Gastroesophageal sphincter (tissue), 4 donors: ENCODE measurements at regions not wholly inside any gene's neighbourhood (a gene's known extent, or its start where the extent isn't known, plus 50 kb on each side); places are given as distances from the start of the nearest gene placed in this dataset.

Experiments used
- ATAC-seq: fragments of 150-250 bp; one replicate; pipeline ENCODE4 v1.9.1; 2016; ENCODE audit warnings: mild to moderate bottlenecking, moderate library complexity
- H3K27ac ChIP-seq, 4 donors: fragments of 200-600 bp; sonication (generic) in 3 of 4; 1 replicate in 3 of 4; 2 replicates in 1 of 4; pipeline ENCODE4 v1.5.1; 2016 to 2019
- H3K27me3 ChIP-seq: fragments of 200-600 bp; sonication (generic); one replicate; pipeline ENCODE4 v1.5.1; 2019
- H3K36me3 ChIP-seq, 2 donors: fragments of 200-600 bp; sonication (generic); one replicate each; pipeline ENCODE4 v1.5.1; 2019; ENCODE audit warnings: control low read depth in 1 of 2
- H3K4me1 ChIP-seq, 3 donors: fragments of 200-600 bp; sonication (generic); 1 replicate in 2 of 3; 2 replicates in 1 of 3; pipeline ENCODE4 v1.5.1; 2016 to 2019; ENCODE audit warnings: control low read depth in 2 of 3
- H3K4me3 ChIP-seq, 2 donors: fragments of 200-600 bp; sonication (generic); one replicate each; pipeline ENCODE4 v1.5.1; 2019; ENCODE audit warnings: mild to moderate bottlenecking in 1 of 2, moderate library complexity in 1 of 2
- H3K9me3 ChIP-seq, 3 donors: fragments of 200-600 bp; sonication (generic); one replicate each; pipeline ENCODE4 v1.5.1; 2017 to 2019; ENCODE audit warnings: control low read depth in 2 of 3
- CTCF ChIP-seq, 4 experiments: fragments of 200-600 bp in 2 of 4; fragments of 450-650 bp in 2 of 4; sonication (generic) in 1 of 4; IDR thresholded peaks; one replicate each; pipeline ENCODE4 v1.5.1; 2017 to 2019; ENCODE audit warnings: antibody characterized with exemption in 4 of 4, mild to moderate bottlenecking in 2 of 4, moderate library complexity in 2 of 4
- EP300 ChIP-seq: sonication (generic); formaldehyde crosslinking; IDR thresholded peaks from one replicate; pipeline ENCODE4 v1.6.1; 2017; ENCODE audit warnings: antibody characterized with exemption, mild to moderate bottlenecking
- POLR2A ChIP-seq, 2 donors: fragments of 450-650 bp; IDR thresholded peaks; one replicate each; pipeline ENCODE4 v1.6.1; 2017; ENCODE audit warnings: antibody characterized with exemption in 2 of 2, mild to moderate bottlenecking in 2 of 2, moderate library complexity in 1 of 2
- POLR2AphosphoS5 ChIP-seq: sonication (generic); formaldehyde crosslinking; IDR thresholded peaks from one replicate; pipeline ENCODE4 v1.6.1; 2017; ENCODE audit warnings: antibody characterized with exemption
- WGBS, 2 donors: methylation state at CpG; one replicate each; pipeline ENCODE4 v1.1.5; 2018; ENCODE audit warnings: low coverage in 1 of 2; 5-methylcytosine and 5-hydroxymethylcytosine counted together

GRCh38 chr2:176445956-176446355 is 176.7 kb downstream of the MTX2 start:
- 83% methylated on average over 4 of the region's 4 CpGs; no CpG with 5 or more reads in 1 of the 2 donors for WGBS, 2 donors
- no peaks in the 10 kb centered on the region for H3K36me3 ChIP-seq
- H3K27ac ChIP-seq = no peak overlapping the region

GRCh38 chr2:176446718-176447414 is 177.6 kb downstream of the MTX2 start:
- TF ChIP-seq EP300 (no peak), CTCF (IDR thresholded peaks at IDR 0.05) (no peak)
- no peaks in the 10 kb centered on the region for H3K36me3 ChIP-seq
- H3K27ac ChIP-seq = no peak overlapping the region
- peaks cover 7% of the 10 kb centered on the region for H3K27me3 ChIP-seq
- H3K9me3 ChIP-seq = no peaks in the 10 kb centered on the region
- H3K4me3 ChIP-seq = no peak overlapping the region
- ATAC-seq = no peak
- 53 to 68% methylated on average over 4 of the region's 4 CpGs for WGBS, 2 donors
- no peaks in the 10 kb centered on the region for H3K4me1 ChIP-seq

More at GRCh38 chr2:176445956-176446355, 176.7 kb downstream of the MTX2 start:
- Histone ChIP-seq H3K9me3 (no peaks in the 10 kb centered on the region), H3K4me3 (no peak overlapping the region), H3K4me1 (no peaks in the 10 kb centered on the region), H3K27me3 (no peaks in the 10 kb centered on the region)
- no peak for ATAC-seq
- TF ChIP-seq POLR2A (IDR thresholded peaks at IDR 0.05) (no peak), EP300 (no peak), CTCF (IDR thresholded peaks at IDR 0.05) (no peak), POLR2AphosphoS5 (no peak)

- Histone ChIP-seq H3K36me3 (no peaks in the 10 kb centered on the region), H3K4me1 (no peaks in the 10 kb centered on the region), H3K9me3 (no peaks in the 10 kb centered on the region), H3K27ac (no peak overlapping the region), H3K4me3 (no peak overlapping the region), H3K27me3 (peaks cover 15% of the 10 kb centered on the region)
- no peak for TF ChIP-seq CTCF (IDR thresholded peaks at IDR 0.05)
- 90 to 91% methylated on average over 1 of the region's 1 CpG for WGBS, 2 donors
- ATAC-seq = no peak
These were observed 178.4 kb downstream of the MTX2 start for GRCh38 chr2:176447616-176448015.

GRCh38 chr2:176449852-176450251 is 180.6 kb downstream of the MTX2 start:
- peaks cover 26% of the 10 kb centered on the region for H3K27me3 ChIP-seq
- no peak for ATAC-seq
- H3K4me1 ChIP-seq = peaks cover 0 to 6% (median 3%) of the 10 kb centered on the region in 3 donors
- H3K36me3 ChIP-seq = no peaks in the 10 kb centered on the region
- H3K9me3 ChIP-seq = no peaks in the 10 kb centered on the region
- H3K27ac ChIP-seq = no peak overlapping the region
- 71% methylated on average over 3 of the region's 3 CpGs for WGBS, 2 donors
- H3K4me3 ChIP-seq = no peak overlapping the region
- TF ChIP-seq CTCF (IDR thresholded peaks at IDR 0.05) = no peak
- TF ChIP-seq POLR2A (IDR thresholded peaks at IDR 0.05) = no peak
- TF ChIP-seq POLR2AphosphoS5 = no peak
- no peak for TF ChIP-seq EP300

GRCh38 chr2:176453784-176454183 is 184.5 kb downstream of the MTX2 start:
- H3K4me3 ChIP-seq = no peak overlapping the region
- no peak overlapping the region for H3K27ac ChIP-seq
- no peaks in the 10 kb centered on the region for H3K36me3 ChIP-seq
- H3K9me3 ChIP-seq = no peaks in the 10 kb centered on the region
- peaks cover 0 to 14% (median 6%) of the 10 kb centered on the region in 3 donors for H3K4me1 ChIP-seq
- ATAC-seq = no peak
- TF ChIP-seq EP300 (no peak), CTCF (IDR thresholded peaks at IDR 0.05) (no peak), POLR2A (IDR thresholded peaks at IDR 0.05) (no peak), POLR2AphosphoS5 (no peak)
- H3K27me3 ChIP-seq = peaks cover 38% of the 10 kb centered on the region
- WGBS, 2 donors = 92 to 95% methylated on average over 2 of the region's 2 CpGs
